ENCODE measurements at regions not wholly inside any gene's neighbourhood (a gene's known extent, or its start where the extent isn't known, plus 50 kb on each side); places are given as distances from the start of the nearest gene placed in this dataset.

DNA sequence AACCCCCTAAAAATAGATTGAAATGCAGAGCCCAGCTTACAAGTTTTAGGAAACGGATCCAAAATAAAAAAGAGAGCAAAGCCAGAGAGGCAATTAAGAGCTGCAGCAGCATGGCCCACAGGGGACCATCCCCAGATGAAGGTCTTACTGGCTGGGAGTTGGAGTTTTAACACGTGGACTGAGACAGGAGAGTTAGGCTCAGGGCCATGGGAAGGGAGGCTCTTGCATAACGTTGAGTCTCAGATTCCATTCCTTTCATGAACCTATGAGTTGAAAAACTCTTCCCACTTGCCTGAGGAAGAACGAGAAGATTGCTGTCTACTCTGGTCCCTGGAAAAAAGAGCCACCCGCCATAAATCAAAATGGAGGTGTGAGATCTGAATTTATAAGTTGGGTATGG is 101.8 kb upstream of the NDUFV2 start:
- no peak for TF ChIP-seq ZNF384 (IDR thresholded peaks at IDR 0.05)
- TF ChIP-seq L3MBTL2 (conservative IDR thresholded peaks at IDR 0.05), result no peak
- no peak for TF ChIP-seq TARDBP (IDR thresholded peaks at IDR 0.05)
- TF ChIP-seq FOXM1 (IDR thresholded peaks at IDR 0.05; ENCODE audit: borderline replicate concordance), result no peak
- no peak for TF ChIP-seq BHLHE40 (IDR thresholded peaks at IDR 0.05; ENCODE audit: borderline replicate concordance)
